EH (cell line): ENCODE measurements at regions not wholly inside any gene's neighbourhood (a gene's known extent, or its start where the extent isn't known, plus 50 kb on each side); places are given as distances from the start of the nearest gene placed in this dataset.

Experiments
- DNase-seq: peaks from one replicate; pipeline ENCODE4 v3.0.0-alpha.2; 2015; ENCODE audit warnings: low read depth

- no peak for DNase-seq
Observed at GRCh38 chr5:69033690-69034089, 60.1 kb upstream of the SLC30A5 start.

- no peak for DNase-seq
Observed at GRCh38 chr5:69034898-69035297, 58.9 kb upstream of the SLC30A5 start.

- DNase-seq = peak; percentile 65
Observed at GRCh38 chr5:69035665-69036064, 58.1 kb upstream of the SLC30A5 start.

GRCh38 chr5:69038539-69038938, 55.3 kb upstream of the SLC30A5 start:
- DNase-seq = no peak

DNA sequence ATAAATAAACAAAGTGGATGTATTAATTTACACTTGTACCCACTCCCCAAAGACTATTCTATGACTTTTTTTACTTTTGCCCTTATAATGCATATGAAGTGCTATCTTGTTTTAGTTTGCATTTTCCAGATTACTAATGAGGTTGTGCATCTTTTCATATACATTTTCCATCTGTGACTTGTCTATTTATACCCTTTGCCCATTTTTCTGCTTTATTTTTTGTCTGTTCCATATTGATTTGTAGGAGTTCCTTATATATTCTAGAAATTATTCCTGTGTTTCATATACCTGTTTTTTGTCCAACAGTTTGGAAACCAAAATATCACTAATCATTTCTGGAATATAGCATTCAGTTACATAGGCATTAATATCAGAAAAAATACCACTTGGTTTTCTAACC, 54.0 kb upstream of the SLC30A5 start:
- no peak for DNase-seq

- no peak for DNase-seq
Observed at GRCh38 chr5:69042500-69042899, 51.3 kb upstream of the SLC30A5 start.

DNA sequence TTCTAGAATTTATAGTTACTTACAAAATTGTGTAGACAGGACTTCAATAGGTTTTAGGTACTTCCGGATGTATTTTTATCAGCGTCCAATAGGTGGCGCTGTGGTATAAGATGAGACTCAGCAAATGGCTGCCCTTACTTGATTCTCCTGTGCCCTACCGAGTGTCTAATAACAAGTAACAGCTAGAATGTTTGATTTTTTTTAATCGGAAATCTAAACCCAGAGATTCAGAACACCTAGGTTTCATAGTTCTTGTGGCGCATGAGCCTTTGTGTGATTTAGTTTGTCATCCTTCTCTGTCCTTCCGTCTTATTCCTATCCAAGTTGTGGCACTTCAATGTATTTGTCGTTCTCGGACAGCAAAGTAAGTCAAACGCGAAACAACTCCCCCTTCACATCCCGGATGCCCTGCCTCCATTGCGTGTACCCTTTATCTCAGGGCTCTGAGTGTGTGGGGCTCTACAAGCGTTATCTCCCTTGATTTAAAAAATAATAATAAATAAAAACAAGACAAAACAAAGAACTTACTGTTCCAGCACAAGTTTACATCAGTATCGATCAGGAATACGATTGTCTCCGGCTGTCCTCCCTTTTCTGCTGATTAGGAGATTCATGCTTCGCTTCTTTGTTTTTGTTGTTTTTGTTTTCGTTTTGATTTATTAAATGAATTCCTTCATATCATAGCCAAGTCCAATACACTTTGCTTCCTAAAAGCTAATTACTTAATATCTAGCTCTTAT, 50.7 kb upstream of the SLC30A5 start:
- DNase-seq = peak; percentile 89

DNA sequence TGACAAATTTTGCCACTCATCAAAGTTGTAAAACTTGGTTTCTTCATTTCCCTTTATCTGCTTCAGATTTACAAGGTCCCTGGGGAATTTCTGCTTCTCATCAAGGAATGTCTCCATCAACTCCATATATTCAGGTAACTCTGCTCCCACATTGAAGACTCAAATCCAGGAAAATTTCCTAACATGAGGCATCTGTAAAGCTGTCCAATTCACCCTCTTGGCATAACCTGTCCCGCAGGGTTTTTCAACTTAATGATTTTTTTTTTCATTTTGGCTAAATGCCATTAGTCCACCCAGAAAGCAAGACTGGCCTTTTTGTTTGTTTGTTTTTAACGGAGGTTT, 50.2 kb upstream of the SLC30A5 start:
- no peak for DNase-seq
